NCI-H1694 (cell line): ENCODE measurements at regions not wholly inside any gene's neighbourhood (a gene's known extent, or its start where the extent isn't known, plus 50 kb on each side); places are given as distances from the start of the nearest gene placed in this dataset.
"Not testable (repeated sequence)": the region's sequence is repeated elsewhere in the genome, so short reads cannot be mapped to it uniquely, and the experiment has no call there.

Experiments
- DNase-seq: peaks from one replicate; lab custom pipeline; 2025; lab: John Stamatoyannopoulos, UW

DNA sequence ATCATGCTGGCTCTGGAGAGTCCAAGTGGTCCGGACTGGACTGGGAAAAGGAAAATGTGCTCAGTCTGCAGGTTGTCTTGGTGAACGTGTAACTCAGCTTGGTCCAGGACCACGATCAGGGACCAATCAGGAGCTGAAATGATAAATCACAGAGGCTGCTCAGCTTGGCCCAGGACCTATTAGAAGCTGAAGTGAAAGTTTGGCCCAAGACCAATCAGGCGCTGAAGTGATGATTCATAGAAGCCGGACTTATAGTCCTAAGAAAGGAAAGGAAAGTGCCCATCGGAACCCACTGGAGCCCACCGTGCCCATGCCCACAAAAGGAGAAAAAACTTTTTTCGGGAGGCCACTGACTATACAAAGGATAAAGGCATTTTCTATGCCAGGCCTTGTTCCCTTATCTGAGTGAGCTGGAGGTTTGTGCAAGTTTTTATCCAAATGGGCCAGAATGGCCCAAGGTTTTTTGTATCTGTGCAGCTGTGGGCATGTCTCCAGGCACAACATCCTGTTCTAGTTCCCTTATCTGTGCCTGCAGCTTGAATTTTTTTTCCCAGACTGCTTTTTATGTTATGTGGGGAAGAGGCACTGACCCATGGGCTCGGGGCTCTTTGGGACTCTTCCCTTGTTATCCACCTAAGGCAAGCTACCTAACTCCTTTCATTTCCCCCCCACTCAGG is 194.4 kb downstream of the FAM133A start:
- DNase-seq, result no peak

DNA sequence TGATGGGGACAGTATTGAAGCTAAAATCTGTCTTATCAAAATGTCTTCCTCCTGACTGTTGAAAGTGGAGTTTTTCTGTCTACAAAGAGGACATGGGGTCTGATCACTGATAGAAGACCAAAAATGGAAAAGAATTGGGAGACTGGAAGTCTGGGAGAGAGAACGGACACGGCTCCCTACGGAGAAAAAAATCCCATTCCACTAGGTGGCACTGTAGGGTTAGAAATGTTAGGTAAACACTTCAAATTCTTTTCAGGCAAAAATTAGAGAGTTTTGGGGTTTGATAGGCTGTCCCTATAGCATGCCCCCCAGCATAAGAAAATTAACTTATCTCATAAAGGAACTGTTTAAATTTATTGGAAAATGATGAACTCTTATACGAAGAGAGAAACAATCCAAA is 200.5 kb downstream of the FAM133A start:
- DNase-seq, result peak; percentile 43

DNA sequence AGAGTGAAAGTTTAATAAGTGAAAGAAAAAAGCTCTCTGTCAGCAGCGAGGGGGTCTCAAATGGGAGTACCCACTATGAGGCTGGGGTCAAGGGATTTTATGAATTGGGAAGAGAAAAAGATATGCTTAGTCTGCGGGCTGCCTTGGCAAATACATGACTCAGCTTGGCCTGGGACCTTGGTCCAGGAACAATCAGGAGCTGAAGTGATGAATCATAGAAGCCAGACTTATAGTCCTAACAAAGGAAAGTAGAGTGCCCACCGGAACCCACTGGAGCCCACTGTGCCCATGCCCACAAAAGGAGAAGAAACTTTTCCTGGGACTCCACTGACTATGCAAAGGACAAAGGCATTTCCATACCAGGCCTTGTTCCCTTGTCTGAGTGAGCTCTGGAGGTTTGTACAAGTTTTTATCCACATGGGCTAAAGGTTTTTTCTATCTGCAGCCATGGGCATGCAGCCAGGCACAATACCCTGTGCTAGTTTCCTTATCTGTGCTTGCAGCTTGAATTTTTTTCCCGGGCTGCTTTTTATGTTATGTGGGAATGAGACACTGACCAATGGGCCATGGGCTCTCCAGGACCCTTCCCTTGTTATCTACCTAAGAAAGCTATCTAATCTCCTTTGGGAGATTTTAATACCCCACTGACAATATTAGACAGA is 201.7 kb downstream of the FAM133A start:
- no peak for DNase-seq

- DNase-seq, result not testable (repeated sequence)
These were observed 247.0 kb downstream of the FAM133A start for GRCh38 chrX:93921041-93921440.

DNA sequence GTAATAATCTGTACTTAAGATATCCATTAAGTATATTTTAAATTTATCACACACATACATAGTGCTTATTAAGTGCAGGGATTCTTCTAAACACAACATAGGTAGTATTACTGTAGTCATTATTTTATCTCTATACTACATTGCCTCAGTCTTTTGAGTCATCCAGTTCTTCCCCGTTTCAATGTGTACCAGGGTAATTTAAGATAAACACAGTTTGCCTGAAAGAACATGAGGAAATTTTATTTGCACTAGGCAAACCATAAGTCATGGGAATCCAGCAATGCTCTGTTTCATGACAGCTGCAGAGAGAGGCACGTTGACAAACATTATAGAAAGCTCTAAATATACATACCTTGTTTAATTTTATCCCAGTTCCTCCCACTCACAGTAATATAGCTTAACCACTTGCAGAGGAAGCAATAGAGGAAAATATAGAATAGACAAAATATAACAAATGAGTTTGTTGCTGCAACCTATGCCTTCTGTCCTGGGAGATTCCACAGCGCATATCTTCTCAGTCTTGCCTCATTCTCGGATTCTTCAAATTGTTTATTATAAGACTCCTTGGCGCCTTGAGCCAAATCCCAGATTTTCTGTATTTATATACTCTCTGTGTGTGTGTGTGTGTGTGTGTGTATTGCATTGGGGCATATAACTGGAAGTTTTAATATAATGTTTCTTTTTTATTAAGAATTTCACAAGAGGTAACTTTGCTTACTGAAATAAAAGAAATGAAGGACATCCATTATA is 258.6 kb downstream of the FAM133A start:
- DNase-seq, result no peak

GRCh38 chrX:93977641-93978040 is 303.6 kb downstream of the FAM133A start:
- DNase-seq, result no peak

DNA sequence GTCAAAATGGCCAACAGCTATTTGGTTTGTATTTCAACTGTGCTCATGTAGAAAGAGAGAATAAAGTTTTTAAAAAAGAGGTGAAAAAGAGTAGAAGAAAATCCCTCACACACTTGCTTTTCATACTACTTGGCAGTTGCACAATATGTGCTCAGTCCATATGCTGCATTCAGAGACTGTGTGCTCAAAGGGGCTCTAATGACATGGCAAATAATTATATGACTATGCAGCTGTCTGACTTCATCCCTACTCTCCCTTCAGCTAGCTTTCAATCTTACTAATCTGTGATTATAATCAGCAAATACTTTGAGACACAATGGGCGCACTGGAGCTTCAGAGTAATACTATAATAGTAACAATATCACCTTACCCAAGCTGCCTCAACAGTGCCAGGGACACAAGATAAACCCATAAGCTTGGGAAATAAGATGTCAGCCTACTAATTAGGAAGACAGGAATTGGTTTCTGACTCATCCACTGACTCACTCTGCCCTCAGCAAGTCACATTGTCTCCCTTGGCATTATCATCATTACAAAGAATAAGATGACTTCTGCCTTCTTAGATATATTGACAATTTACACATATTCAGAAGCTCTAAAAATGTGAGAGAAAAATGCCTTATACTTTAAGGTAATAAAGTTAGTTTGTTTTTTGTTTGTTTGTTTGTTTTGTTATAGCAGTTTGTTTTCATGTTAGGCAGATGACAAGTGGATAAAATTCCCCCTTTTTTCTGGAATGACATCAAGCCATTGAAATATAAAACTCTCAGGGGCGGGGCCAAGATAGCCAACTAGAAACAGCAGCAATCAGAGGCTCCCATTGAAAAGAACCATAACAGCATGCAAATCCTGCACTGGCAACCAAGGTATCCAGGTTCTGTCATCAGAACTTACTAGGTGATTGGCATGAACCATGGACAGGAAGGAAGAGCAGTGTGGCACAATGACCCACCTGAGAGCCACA is 311.6 kb downstream of the FAM133A start:
- no peak for DNase-seq
